GM18907 (cell line): ENCODE measurements at regions not wholly inside any gene's neighbourhood (a gene's known extent, or its start where the extent isn't known, plus 50 kb on each side); places are given as distances from the start of the nearest gene placed in this dataset.
"Not testable (repeated sequence)": the region's sequence is repeated elsewhere in the genome, so short reads cannot be mapped to it uniquely, and the experiment has no call there.

Source experiments
- ATAC-seq: cut with Tn5 transposase; IDR thresholded peaks from one replicate; pipeline ENCODE4 v1.9.1; 2021; ENCODE audit warnings: mild to moderate bottlenecking, moderate library complexity; ENCODE audit not compliant: unreplicated experiment

DNA sequence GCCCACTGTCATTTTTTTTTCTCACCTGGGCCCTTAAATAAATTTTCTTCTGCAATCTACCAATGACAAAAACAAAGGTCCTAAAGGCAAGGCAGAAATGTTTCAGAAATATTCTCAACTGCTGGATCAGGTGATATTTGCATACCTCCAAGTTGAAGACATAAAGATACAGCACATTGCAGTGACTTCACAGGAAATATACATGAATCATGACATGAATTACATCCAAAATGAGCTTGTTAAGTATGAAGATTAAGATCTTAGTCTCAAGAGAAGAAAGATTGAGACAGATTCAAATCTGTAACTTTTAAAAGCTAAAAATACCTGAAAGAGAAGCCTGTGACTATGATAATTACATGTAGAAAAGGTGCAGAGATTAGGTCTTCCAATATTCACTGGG, 207.8 kb downstream of the SIPA1L2 start:
- no peak for ATAC-seq

- ATAC-seq = no peak
Observed at GRCh38 chr1:232421143-232421796, 208.7 kb downstream of the SIPA1L2 start.

DNA sequence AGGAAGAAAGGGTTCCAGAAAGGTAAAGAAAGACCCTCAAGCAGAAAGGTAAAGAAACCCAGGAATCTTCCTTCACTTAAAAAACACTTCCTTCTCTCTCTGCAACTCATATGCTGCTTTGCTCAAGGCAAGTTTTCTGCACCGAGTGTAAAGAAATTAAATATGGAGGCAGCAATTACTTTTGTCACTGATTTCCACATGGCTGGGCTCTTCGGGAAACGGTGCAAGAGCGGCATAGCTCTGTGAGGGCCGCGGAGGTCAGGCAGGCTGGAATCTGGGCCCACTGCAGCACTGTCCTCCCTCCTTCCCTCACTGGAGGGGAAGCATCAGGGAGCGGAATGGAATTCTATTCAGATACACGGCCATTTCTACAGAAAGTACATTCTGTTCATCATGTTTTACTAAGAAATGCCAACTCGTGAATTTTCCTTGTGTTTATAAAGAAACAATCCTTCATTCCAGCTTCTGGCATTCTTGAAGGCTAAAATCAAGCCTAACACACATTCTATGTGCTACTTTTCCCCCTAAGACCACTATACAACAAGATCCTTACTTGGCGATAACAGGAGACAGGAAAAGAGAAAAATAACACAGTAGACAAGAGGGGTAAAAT, 212.2 kb downstream of the SIPA1L2 start:
- ATAC-seq = no peak

- ATAC-seq = no peak
Observed at GRCh38 chr1:232416026-232416568, 213.8 kb downstream of the SIPA1L2 start.

DNA sequence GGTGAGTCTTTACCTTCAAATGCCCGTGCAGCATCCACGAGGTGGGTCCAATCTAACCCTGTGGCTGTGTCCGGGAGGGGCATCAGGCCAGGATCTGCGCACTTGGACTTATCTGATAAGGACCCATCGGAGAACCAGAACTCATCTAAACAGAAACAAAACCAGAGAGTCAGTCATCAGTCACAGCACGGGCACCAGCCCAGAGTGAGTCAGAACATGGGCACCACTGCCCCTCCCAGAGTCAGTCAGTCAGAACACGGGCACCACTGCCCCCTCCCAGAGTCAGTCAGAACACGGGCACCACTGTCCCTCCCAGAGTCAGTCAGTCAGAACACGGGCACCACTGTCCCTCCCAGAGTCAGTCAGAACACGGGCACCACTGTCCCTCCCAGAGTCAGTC, 214.5 kb downstream of the SIPA1L2 start:
- ATAC-seq = not testable (repeated sequence)

GRCh38 chr1:232414100-232414499, 215.8 kb downstream of the SIPA1L2 start:
- ATAC-seq = no peak

GRCh38 chr1:232413674-232414073, 216.3 kb downstream of the SIPA1L2 start:
- no peak for ATAC-seq

- ATAC-seq = no peak
Observed at GRCh38 chr1:232409584-232409983, 220.3 kb downstream of the SIPA1L2 start.

- ATAC-seq = no peak
Observed at GRCh38 chr1:232407120-232407519, 222.8 kb downstream of the SIPA1L2 start.

DNA sequence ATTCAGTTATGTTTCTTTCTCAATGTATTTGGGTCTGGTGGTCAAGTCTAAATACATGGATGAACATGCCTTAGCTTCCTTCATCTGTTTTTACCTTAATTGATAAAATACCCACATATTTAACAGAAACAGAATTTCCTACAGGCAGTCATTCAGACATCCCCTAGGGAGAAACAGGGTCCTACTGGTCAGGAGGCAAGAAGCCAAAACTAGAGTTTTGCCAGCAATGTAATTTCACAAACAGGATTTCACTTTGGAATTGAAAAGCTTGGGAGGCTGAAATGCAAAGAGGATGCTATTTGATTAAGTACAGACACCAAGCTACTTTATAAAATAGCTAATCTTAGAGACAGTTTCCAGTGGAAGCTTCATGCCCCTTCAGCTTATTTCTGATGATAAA, 224.2 kb downstream of the SIPA1L2 start:
- no peak for ATAC-seq

DNA sequence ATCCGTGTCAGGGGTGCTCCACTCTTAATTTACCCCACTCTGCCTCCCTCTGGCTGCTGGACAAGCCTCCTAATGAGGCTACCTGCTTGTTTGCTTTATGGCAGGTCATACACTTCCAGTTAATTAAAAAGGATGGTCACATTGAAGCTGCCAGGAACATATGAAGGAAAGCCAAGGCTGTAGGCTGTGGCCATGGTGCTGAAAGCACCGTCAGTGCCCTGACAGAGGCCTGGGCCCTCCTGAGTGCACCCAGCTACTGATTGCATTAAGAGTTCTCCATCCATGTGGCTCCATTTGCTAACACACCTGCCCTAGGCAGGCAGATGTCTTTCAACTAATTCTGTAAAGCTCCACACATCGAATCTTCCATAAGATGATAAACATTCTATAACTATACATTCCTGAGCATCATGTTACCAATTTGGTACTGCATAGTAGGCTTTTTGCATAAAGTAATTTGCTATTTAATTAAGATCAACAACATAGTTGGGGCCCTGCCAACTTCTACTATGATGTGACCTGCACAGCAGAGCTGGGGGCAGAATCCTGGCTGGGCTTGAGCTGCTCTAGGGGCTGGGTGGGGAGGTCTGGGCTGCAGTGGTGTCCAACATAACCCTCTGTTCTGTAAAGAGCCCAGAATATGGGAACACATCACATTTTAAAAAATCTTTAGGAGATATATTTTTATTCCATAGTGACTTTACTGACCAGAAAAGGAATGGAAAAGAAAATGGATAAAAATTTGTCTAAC, 224.8 kb downstream of the SIPA1L2 start:
- ATAC-seq = no peak

- no peak for ATAC-seq
Observed at GRCh38 chr1:232404227-232404626, 225.7 kb downstream of the SIPA1L2 start.

- ATAC-seq = no peak
Observed at GRCh38 chr1:232403017-232403714, 226.8 kb downstream of the SIPA1L2 start.

GRCh38 chr1:232398823-232399222, 231.1 kb downstream of the SIPA1L2 start:
- ATAC-seq = no peak

- ATAC-seq = no peak
Observed at GRCh38 chr1:232393444-232394146, 236.3 kb downstream of the SIPA1L2 start.

DNA sequence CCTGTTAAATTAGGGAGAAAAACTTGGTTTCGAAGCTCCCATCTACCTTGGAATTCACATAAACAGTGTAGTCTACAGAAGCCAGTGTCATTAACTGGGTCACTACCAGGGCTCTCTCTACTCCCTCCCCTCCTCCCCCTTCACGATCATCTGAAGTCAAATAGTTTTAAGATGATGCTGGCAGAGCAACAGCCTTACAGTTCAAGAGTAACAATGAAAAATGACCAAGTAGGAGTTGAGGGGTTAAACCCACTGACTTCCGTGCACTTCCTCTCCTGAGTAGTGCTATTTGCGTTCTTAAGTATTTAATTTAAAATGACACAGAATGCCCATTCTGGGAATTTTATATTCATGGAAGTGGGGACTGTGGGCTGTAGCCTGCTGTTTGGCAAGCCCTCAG, 236.9 kb downstream of the SIPA1L2 start:
- no peak for ATAC-seq

DNA sequence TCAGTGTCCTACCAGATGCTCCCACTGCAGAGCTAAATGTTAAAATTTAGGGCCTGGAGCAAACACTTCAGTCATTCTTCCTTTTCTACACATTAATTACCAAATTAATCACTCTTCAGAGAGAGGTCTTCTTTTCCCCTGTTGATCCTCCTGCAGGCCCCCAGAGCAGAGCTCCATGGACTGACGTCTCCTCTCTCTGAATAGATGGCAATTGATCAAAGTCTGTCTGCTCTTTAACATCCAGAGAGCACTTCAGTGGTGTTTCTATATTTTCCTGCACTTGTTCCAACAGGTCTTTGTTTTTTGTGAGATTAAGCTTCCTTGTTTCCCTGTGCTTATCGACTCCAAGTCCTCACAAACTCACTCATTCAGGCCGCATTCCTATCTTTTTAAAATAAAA, 239.3 kb downstream of the SIPA1L2 start:
- no peak for ATAC-seq

DNA sequence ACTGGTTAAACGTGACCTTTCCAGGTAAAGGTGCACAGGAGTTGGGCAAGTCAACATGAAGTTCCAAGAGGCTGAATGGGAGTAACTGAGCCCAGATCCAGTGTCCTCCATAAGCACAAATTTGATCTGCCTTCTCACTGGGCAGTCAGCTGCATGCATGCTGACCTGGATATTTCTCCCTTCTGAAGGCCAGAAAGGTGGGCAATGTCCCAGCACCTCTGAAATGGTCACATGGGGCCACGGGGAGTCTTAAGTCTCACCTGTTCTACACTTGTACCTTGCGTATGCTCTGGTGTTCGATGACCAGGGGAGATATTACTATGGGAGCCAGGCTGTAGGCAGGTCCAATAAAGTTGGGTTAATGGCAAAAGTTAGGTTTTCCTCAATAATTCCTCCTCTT, 240.2 kb downstream of the SIPA1L2 start:
- no peak for ATAC-seq

- no peak for ATAC-seq
Observed at GRCh38 chr1:232388363-232388762, 241.6 kb downstream of the SIPA1L2 start.

- ATAC-seq = no peak
Observed at GRCh38 chr1:232386721-232387510, 243.0 kb downstream of the SIPA1L2 start.
